HL-60 (cell line): ENCODE measurements at regions not wholly inside any gene's neighbourhood (a gene's known extent, or its start where the extent isn't known, plus 50 kb on each side); places are given as distances from the start of the nearest gene placed in this dataset.

Experiments used
- CTCF ChIP-seq: IDR thresholded peaks from one replicate; pipeline ENCODE4 v1.5.1; 2011; ENCODE audit warnings: low read length, control low read depth, inconsistent platforms; ENCODE audit not compliant: insufficient read depth
- GABPA ChIP-seq: IDR thresholded peaks from 2 replicates; pipeline ENCODE4 v1.6.1; 2012; ENCODE audit warnings: low read depth
- POLR2AphosphoS5 ChIP-seq: IDR thresholded peaks from 2 replicates; pipeline ENCODE4 v1.6.1; 2012; ENCODE audit warnings: low read depth
- REST ChIP-seq: IDR thresholded peaks from 2 replicates; pipeline ENCODE4 v1.6.1; 2012; ENCODE audit warnings: low read depth; ENCODE audit not compliant: insufficient replicate concordance

- TF ChIP-seq CTCF: no peak
- TF ChIP-seq REST: no peak
- TF ChIP-seq POLR2AphosphoS5: no peak
- no peak for TF ChIP-seq GABPA
Observed at GRCh38 chr5:57069115-57069835, 104.6 kb upstream of the GPBP1 start.
